CD4-positive, alpha-beta T cell treated with Interleukin-4 for 4 hours (primary cell): ENCODE measurements at regions not wholly inside any gene's neighbourhood (a gene's known extent, or its start where the extent isn't known, plus 50 kb on each side); places are given as distances from the start of the nearest gene placed in this dataset.

Experiments
- DNase-seq: peaks from one replicate; pipeline ENCODE4 v3.0.0-alpha.2; 2020

DNA sequence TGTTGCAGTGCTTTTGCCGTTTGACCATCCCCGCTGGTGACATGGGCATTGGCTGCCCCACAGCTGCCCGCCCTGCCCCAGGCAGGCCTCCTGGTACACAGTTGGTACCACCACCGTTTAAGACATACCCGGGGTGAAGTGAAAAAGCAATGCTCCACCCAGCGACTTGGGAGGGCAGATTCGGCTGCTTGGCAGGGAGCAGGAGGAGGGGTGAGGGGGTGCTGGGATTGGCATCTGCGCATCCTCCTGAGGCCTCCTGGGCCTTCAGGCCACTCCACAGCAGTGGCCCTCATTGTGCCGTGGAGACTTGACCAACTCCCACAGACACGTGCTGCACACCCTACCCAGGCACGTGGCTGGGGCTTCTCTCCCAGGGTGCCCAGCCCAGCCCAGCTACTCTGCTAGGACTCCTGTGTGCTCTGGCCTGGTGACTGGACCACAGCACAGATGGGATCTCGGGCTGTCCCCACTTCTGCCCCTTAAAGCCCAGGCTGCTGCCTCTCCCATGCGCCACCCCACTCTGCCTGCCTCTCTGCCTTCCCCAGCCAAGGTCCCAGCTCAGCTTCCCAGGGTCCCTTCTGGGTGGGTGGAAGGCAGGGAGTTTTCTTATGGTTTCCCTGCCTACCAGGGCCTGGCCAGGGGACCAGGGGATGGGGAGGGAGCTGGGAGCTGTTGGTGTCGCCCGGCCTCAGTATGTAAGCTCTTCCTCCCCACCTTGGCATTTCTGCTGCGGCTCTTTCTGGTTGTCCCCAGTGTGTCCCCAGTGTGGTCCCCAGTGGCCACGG, 157.0 kb upstream of the HS6ST1 start:
- no peak for DNase-seq

DNA sequence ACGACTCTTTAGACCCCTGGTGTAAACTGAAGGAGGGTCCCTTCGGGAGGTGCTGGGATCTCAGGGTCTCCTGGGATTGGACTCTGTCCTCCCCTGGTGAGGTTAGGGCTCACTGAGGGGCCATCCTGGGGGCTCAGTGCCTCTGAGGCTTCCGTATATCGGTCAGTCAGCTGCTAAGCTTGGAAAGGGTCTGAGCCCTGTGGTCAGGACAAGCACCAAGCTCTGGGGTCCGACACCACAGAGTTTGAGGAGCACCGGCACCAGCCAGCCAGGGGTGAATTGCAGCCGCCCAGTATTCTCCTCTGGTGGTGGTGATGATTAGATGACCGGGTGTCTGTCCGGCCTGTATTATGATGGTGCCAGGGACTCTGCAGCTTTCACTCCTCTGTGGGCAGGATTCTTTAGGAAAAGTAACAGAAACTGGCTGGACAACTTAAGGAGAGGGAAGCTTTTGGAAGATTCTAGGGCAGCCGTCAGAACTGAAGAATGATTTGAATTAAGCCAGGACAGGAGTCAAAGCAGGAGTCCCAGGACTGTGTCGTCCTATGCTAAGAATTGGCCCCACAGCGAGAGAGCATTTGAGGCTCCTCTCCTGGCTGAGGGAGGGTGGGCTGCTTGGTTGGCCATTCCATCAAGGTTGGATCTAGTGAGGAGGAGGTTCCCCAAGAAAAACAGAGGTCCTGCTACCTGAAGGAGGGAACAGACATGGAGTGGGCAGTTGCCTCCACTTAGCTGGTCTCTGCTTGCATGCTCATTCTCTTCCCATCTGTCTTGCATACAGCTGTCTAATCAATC, 158.6 kb upstream of the HS6ST1 start:
- no peak for DNase-seq

DNA sequence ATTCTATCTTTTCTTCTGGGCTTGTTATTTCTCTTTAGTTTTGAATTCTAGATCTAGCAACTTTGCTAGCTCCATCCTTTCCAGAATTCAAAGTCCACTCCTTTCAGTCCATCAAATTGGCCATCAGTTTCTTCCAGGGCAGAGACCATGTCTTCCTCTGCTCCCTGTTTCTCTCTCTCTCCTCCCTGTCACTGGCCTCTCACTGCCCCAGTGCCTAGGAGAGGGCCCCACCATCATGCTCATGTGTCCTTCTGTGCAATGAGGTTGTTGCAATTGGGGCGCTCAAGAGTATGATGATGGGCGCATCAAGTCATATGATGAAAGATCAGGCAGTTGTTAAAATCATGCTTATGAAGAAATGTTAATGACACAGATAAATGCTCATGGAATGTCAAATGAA, 159.2 kb upstream of the HS6ST1 start:
- no peak for DNase-seq

DNA sequence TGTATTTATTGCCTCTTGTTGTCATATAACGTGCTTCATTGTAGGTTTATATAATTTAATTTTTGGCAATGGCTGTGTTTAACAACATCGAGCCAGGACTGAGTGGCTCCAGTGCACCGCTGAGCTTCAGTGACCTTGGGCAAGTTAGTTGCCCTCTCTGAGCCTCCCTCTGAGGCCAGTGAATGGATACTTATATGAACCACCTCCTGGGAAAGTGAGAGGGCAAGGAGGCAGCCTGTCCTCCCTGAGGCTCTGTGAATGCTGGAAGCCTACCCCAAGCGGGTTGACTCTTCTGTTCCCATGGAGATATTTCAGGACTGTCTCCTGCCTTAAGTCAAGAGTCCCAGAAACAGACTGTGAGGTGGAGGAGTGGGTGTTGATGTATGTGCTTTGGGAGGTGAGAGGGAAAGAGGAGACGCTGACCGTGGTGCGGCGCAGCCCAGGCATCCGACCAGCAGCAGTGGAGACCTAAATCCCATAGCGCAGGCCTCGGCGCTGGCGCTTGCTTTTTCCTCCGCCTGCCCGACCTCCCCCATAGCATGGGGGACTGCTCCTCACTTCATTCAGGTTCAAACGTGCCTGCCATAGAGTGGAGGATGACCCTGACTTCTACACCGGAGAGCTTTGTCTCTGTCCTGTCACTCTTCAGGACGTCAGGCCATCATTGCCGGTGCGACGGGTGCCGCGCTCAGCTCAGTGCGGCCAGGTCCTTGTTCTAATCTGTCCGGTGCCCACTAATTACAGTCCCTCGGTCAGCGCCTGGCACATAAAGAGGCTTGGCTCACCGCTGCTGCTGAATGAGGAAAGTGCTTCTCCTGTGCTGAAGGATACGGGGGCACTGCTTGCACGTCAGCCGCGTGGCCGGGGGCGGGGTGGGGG, 167.3 kb upstream of the HS6ST1 start:
- DNase-seq = no peak

DNA sequence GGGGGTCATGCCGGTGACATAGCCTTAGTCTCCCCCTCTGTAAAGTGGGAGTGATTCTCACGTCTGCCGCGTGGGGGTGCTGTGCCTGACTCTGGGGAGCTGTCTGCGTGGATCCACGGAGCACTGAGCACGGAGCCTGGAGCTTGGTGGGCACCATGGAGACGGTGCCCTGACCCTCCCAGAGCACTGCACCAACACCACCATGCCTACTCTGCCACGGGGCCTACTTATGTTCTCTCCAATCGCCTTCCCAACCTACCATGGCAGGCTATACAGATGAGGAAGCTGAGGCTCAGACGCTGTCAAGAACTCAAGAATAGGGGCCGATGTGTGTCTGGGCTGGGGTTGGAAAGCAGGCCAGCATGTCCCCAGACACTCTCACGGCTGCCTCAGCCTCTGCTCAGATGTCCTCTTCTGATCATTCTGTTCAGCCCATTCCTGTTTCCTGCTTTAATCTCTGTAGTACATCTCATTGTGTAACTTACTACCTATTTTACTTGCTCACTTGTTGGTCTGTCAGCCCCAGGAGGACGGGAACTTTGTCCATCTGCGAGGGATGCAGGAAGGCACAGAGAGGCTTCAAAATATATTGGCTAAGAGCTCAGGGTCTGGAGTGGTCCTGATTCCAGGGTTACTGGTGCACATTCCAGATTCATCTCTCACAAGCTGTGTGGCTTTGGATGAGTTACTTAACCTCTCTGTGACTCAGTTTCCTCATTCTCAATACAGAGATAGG, 168.1 kb upstream of the HS6ST1 start:
- DNase-seq = no peak

DNA sequence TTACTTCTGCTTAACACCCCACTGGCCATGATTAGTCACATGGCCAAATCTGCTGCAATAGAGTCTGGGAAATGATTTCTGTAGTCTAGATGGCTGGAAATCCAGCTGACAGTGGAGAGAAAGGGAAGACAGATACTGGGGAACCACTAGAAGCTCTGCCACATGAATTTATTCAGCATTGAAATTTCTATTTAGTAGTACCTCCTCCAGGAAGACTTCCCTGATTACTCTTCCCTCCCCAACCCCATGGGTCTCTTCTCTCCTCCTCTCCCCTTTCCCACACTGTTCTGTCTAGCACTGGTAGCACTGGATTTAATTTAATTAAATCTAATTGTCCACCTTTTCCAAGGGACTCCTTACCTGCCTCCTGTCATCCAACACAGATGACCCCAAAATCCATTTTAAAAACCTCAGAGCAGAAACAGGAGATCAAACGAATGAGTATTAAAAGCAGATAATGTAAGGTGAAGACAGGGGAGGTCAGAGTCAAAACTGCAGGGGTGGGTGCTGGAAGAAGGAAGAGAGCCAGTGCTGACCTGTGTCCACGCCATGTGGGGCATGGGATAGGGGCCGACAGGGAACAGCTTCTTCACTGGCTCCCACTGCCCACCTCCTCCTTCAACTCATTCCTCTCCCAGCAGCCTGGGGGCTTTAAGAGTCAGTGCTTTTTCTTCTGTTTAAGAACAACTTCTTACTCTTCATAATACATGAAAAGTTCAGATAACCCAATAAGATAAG, 169.2 kb upstream of the HS6ST1 start:
- DNase-seq = no peak

DNA sequence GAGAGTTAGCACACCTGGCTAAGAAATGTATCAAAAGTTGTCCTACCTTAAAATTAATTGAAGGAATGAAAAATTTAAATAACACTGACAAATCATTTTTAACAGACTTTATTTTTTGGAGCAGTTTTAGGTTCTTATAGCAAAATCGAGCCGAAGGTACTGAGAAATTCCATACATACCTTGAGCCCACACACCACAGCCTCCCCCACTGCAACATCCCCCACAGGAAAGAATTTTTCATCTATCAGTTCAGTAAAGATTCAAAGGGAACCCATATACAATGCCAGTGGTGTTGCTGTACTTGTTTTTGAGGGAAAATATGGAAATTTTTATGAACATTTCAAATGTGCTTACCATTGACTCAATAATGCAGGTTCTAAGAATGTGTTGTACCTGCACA, 169.8 kb upstream of the HS6ST1 start:
- DNase-seq = no peak

GRCh38 chr2:128489526-128490273, 171.0 kb upstream of the HS6ST1 start:
- no peak for DNase-seq

DNA sequence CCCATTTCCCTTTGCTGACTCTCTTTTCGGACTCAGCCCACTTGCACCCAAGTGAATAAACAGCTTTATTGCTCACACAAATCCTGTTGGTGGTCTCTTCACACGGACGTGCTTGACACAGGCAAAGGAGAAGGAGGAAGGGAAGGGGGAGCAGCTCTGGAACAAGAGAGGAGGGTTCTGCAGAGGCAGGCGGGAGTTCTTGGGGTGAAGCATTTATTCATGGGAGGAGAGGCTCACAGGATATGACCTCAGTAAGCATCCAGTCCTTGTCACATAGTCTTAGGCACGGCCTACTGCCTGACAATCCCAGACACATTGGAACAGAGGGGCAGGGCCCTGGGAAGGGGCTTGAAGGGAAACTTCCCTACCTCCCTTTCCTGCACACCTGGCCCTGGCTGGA, 171.7 kb upstream of the HS6ST1 start:
- no peak for DNase-seq

GRCh38 chr2:128490881-128491691, 172.4 kb upstream of the HS6ST1 start:
- DNase-seq = no peak

DNA sequence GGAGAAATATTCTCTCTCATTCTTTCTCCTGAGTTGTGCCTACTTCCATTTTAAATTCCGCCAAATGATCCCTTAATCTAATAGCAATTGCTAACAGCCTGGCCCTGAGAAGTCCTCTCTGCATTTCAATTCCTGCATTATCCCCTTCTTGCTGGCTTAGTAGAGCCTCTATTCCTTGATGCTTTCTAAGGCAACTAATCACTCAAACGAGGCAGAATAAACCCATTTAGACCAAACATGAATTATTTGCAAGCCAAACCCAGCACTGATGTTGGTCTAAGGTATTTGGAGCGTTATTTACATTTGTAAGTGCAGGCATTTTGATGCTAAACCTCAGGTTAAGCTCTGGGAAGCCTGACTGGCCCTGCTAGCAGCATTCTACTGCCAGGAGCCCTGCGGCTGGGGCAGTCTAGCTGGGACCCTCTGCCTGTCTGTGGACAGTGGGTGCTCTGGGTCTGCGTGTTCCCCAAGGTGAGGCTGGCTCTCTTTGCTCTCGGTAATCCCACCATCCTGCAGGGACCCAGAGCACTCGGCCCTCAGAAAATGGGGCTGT, 173.1 kb upstream of the HS6ST1 start:
- DNase-seq = no peak

DNA sequence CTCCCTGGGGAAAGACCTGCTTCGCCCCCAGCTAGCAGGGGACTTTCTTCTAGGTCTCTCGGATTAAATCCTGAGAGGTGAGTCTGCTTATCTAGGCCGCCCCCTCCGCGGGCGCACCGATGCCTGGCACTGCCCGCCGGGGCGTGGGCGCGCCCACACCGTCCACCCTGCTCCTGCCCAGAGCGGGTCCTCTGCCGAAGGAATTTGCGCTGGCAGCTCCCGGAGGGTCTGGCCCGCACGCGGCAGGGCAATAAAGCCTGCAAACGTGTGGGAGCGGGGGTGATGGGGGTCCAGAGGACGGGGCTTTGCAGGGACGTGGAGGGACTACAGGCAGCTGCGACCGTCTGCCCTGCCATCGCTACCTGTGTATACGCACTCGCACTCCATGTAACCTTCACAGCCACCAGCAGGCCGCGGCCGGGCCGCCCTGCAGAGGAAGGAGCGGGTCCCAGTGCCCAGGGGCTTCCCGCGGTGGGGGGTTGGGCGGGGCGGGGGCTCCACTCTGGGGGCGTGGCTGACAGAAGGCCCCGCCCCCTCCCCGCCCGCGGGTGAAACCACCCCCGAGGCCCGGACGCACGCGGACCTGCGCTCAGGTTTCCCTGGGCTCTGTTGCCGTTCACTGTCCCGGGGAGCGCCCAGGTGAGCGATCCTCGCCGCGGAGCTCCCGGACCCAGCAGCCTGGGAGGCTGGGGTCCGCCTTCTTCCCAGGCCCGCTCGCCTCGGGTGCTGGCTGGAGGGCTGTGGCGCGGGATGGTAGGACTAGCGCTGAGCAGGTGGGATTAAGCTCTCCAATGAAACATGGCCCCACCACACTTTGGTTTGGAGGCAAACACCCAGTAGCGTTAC, 174.5 kb upstream of the HS6ST1 start:
- no peak for DNase-seq

DNA sequence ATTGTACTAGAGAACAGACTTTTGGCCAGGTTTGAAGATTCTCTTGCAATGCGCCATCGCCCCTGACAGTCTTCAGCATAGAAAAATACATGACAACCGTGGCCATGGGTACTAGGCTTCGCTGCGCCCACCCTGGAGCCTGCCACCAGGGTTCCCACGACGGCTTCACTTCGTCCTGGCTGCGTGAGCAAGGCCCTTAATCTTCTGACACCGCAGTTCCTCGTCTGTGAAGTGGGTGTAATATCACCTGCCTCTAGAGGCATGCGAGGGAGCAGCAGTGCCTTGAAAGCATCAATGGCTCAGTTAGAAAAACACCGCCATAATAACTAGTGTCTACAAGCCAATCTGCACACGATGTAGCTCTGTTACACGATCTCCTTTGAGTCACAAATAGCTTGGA, 175.2 kb upstream of the HS6ST1 start:
- DNase-seq = no peak

GRCh38 chr2:128494307-128494639, 175.6 kb upstream of the HS6ST1 start:
- no peak for DNase-seq

DNA sequence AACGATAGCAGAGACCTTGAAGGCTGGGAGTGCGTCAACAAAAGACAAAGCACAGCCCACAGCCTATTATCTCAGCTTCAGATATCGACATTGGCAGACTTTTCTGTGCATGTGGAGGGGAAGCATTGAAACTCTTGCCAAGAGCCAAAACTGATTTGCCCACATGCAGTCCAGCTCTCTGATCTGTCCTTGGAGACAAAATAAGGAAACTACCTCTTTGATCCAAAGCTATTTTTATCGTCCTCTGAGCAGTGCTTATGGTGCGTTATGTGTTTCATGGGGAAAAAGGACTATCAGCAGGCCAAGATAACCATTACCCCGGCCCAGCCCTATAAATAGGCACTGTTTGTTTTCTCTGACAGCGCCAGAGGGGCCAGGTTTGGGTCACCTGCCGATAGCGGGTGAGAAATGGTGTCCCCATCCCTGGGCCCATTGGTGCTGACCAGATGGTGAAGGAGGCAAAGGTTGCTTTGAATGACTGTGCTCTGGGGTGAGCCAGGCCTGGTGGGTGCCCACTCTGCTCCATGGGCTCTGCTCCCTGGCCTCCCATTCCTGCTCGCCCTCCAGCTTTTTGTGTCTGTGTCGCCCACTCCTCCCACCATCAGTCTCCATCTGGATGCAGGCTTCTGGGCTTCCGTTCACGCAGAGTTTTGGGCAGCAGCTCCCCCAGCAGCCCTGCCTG, 176.1 kb upstream of the HS6ST1 start:
- no peak for DNase-seq

DNA sequence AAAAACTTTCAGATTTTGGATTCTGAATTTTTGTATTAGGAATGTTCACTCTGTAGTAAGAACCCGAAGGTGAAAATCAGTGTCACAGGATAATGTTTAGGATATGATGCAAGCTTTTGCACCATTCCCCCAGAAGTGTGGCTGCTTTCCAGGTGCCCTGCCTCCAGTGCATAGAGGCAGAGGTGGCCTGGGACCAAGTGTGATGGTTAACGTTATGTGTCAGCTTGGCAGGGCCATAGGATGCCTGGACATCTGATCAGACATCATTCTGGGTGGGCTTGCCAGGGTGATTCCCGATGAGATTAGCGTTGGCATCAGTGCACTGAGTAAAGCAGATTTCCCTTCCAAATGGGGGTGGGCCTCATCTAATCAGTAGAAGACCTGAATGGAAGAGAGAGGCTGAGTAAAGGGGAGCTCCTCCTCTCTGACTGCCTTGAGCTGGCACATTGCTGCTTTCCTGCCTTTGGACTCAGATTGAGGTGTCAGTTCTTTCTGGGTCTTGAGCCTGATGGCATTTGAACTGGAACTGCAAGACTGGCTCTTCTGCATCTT, 177.4 kb upstream of the HS6ST1 start:
- DNase-seq = no peak

- DNase-seq = no peak
Observed at GRCh38 chr2:128496700-128497099, 178.0 kb upstream of the HS6ST1 start.

GRCh38 chr2:128497461-128497860, 178.8 kb upstream of the HS6ST1 start:
- DNase-seq = no peak
